ENCODE measurements at regions not wholly inside any gene's neighbourhood (a gene's known extent, or its start where the extent isn't known, plus 50 kb on each side); places are given as distances from the start of the nearest gene placed in this dataset.
A peak's percentile ranks its signal among the peaks of the same experiment; 100 is the strongest.

- no peaks in the 10 kb centered on the region for H3K36me3 ChIP-seq (replicated peaks in 1 of 2)
- H3K4me1 ChIP-seq (replicated peaks in 1 of 2), result no peaks in the 10 kb centered on the region
- TF ChIP-seq CTCF (IDR thresholded peaks at IDR 0.05) (no peak), POLR2A (IDR thresholded peaks at IDR 0.05) (no peak)
- no peak for DNase-seq
- intact Hi-C loops (cut with DNase I), result loop anchor here in 1 of 2 donors (10.0 kb wide), 1 partner anchor 650 kb away; no protein-coding TSS in a partner anchor
- 42 to 65% (median 60%) methylated on average over 5 of the region's 5 CpGs for WGBS, 4 donors
- no peaks in the 10 kb centered on the region for H3K9me3 ChIP-seq (replicated peaks in 1 of 3)
- no peak overlapping the region for H3K27ac ChIP-seq
- no peaks in the 10 kb centered on the region for H3K27me3 ChIP-seq
- H3K4me3 ChIP-seq, result no peak overlapping the region
Observed at GRCh38 chr2:152864601-152865149, 146.3 kb downstream of the ARL6IP6 start.

- Histone ChIP-seq H3K27me3 (no peaks in the 10 kb centered on the region), H3K36me3 (replicated peaks in 1 of 2) (no peaks in the 10 kb centered on the region), H3K4me1 (replicated peaks in 1 of 2) (no peaks in the 10 kb centered on the region), H3K27ac (no peak overlapping the region), H3K9me3 (replicated peaks in 1 of 3) (no peaks in the 10 kb centered on the region), H3K4me3 (no peak overlapping the region)
- intact Hi-C loops (cut with DNase I), result loop anchor here in 1 of 2 donors (10.0 kb wide), 1 partner anchor 651 kb away; no protein-coding TSS in a partner anchor
- DNase-seq, result no peak
- 63 to 79% (median 72%) methylated on average over 1 of the region's 1 CpG for WGBS, 4 donors
- no peak for TF ChIP-seq CTCF (IDR thresholded peaks at IDR 0.05)
- no peak for TF ChIP-seq POLR2A (IDR thresholded peaks at IDR 0.05)
Observed at GRCh38 chr2:152863826-152864225, 145.4 kb downstream of the ARL6IP6 start.

GRCh38 chr2:152861349-152861942 lies 143.0 kb downstream of the ARL6IP6 start:
- H3K27me3 ChIP-seq, result no peaks in the 10 kb centered on the region
- no peaks in the 10 kb centered on the region for H3K36me3 ChIP-seq (replicated peaks in 1 of 2)
- intact Hi-C loops (cut with DNase I), result loop anchor here in 1 of 2 donors (10.0 kb wide), 1 partner anchor 653 kb away; no protein-coding TSS in a partner anchor
- 63 to 72% (median 69%) methylated on average over 6 of the region's 6 CpGs for WGBS, 4 donors
- no peaks in the 10 kb centered on the region for H3K4me1 ChIP-seq (replicated peaks in 1 of 2)
- peak in 6 of 7 donors; percentile 32 to 66 (median 62) for DNase-seq
- no peaks in the 10 kb centered on the region for H3K9me3 ChIP-seq (replicated peaks in 1 of 3)
- no peak overlapping the region for H3K4me3 ChIP-seq
- H3K27ac ChIP-seq, result no peak overlapping the region
- TF ChIP-seq CTCF (IDR thresholded peaks at IDR 0.05), result peak; percentile 58 to 75 (median 62)
- TF ChIP-seq POLR2A (IDR thresholded peaks at IDR 0.05), result no peak

- Histone ChIP-seq H3K27ac (no peak overlapping the region), H3K4me3 (no peak overlapping the region), H3K36me3 (replicated peaks in 1 of 2) (no peaks in the 10 kb centered on the region), H3K27me3 (no peaks in the 10 kb centered on the region), H3K4me1 (replicated peaks in 1 of 2) (no peaks in the 10 kb centered on the region), H3K9me3 (replicated peaks in 1 of 3) (no peaks in the 10 kb centered on the region)
- TF ChIP-seq CTCF (IDR thresholded peaks at IDR 0.05), result no peak
- TF ChIP-seq POLR2A (IDR thresholded peaks at IDR 0.05), result no peak
- intact Hi-C loops (cut with DNase I), result no loop called here
- no peak for DNase-seq
- 75 to 91% (median 84%) methylated on average over 3 of the region's 3 CpGs for WGBS, 4 donors
Observed at GRCh38 chr2:152858594-152859265, 140.3 kb downstream of the ARL6IP6 start.
